MM.1S (cell line): ENCODE measurements at regions not wholly inside any gene's neighbourhood (a gene's known extent, or its start where the extent isn't known, plus 50 kb on each side); places are given as distances from the start of the nearest gene placed in this dataset.

Experiments
- DNase-seq: peaks from one replicate; pipeline ENCODE4 v3.0.0-alpha.2; 2015
- H2AFZ ChIP-seq: fragments of 300-600 bp; sonication (generic); 2 replicates; pipeline ENCODE4 v1.6.0; 2016; ENCODE audit warnings: antibody characterized with exemption, low read length
- H3F3A ChIP-seq: fragments of 300-600 bp; sonication (generic); 2 replicates; pipeline ENCODE4 v1.6.1; 2016; ENCODE audit warnings: mild to moderate bottlenecking, antibody characterized with exemption, low read length, moderate library complexity, mixed read lengths; ENCODE audit not compliant: insufficient read depth
- H3K27ac ChIP-seq: fragments of 300-600 bp; sonication (generic); 2 replicates; pipeline ENCODE4 v1.5.1; 2016; ENCODE audit warnings: mild to moderate bottlenecking, low read length
- H3K27me3 ChIP-seq: fragments of 300-600 bp; sonication (generic); replicated peaks from 2 replicates; pipeline ENCODE4 v1.6.0; 2016; ENCODE audit warnings: low read length; ENCODE audit not compliant: insufficient read depth
- H3K36me3 ChIP-seq: fragments of 300-600 bp; sonication (generic); replicated peaks from 2 replicates; pipeline ENCODE4 v1.6.1; 2016; ENCODE audit warnings: mild to moderate bottlenecking, low read length, mixed read lengths; ENCODE audit not compliant: insufficient read depth
- H3K4me1 ChIP-seq: fragments of 300-600 bp; sonication (generic); 2 replicates; pipeline ENCODE4 v1.6.1; 2016; ENCODE audit warnings: low read length, mixed read lengths
- H3K4me2 ChIP-seq: fragments of 300-600 bp; sonication (generic); 2 replicates; pipeline ENCODE4 v1.6.0; 2016; ENCODE audit warnings: low read depth, low read length
- H3K4me3 ChIP-seq: fragments of 300-600 bp; sonication (generic); 2 replicates; pipeline ENCODE4 v1.5.1; 2016; ENCODE audit warnings: low read length, mixed read lengths
- H3K79me2 ChIP-seq: fragments of 300-600 bp; sonication (generic); 2 replicates; pipeline ENCODE4 v1.6.1; 2016; ENCODE audit warnings: mixed run types, low read length, mixed read lengths
- H3K9ac ChIP-seq: fragments of 300-600 bp; sonication (generic); 2 replicates; pipeline ENCODE4 v1.6.1; 2016; ENCODE audit warnings: low read length, mixed read lengths
- H3K9me2 ChIP-seq: fragments of 300-600 bp; sonication (generic); replicated peaks from 2 replicates; pipeline ENCODE4 v1.6.1; 2016; ENCODE audit warnings: mild to moderate bottlenecking, low read length, mixed read lengths; ENCODE audit not compliant: insufficient read depth
- H3K9me3 ChIP-seq: fragments of 300-600 bp; sonication (generic); replicated peaks from 2 replicates; pipeline ENCODE4 v1.6.1; 2016; ENCODE audit warnings: mild to moderate bottlenecking, low read length, mixed read lengths; ENCODE audit not compliant: insufficient read depth
- H4K20me1 ChIP-seq: fragments of 300-600 bp; sonication (generic); 2 replicates; pipeline ENCODE4 v1.6.1; 2016; ENCODE audit warnings: mild to moderate bottlenecking, low read length, moderate library complexity, mixed read lengths; ENCODE audit not compliant: insufficient read depth
- CTCF ChIP-seq: fragments of 300-600 bp; sonication (generic); IDR thresholded peaks from 2 replicates; pipeline ENCODE4 v1.5.1; 2016; ENCODE audit warnings: antibody characterized with exemption, low read length, mixed read lengths
- EZH2 ChIP-seq: fragments of 300-600 bp; sonication (generic); optimal IDR thresholded peaks from 2 replicates; pipeline ENCODE3; 2017; ENCODE audit warnings: low read depth, mild to moderate bottlenecking, antibody characterized with exemption, low read length, mixed read lengths
- EZH2phosphoT487 ChIP-seq: fragments of 300-600 bp; sonication (generic); IDR thresholded peaks from 2 replicates; pipeline ENCODE4 v1.6.1; 2018; ENCODE audit warnings: antibody characterized with exemption, low read length

- Histone ChIP-seq H3K9ac (no peak overlapping the region), H3K27me3 (no peaks in the 10 kb centered on the region), H3K4me3 (no peak overlapping the region), H3K27ac (no peak overlapping the region), H3K4me1 (no peaks in the 10 kb centered on the region), H3F3A (no peaks in the 10 kb centered on the region), H4K20me1 (no peaks in the 10 kb centered on the region), H3K9me3 (no peaks in the 10 kb centered on the region), H3K4me2 (no peak overlapping the region), H3K36me3 (no peaks in the 10 kb centered on the region), H3K9me2 (no peaks in the 10 kb centered on the region), H3K79me2 (no peaks in the 10 kb centered on the region), H2AFZ (no peak overlapping the region)
- no peak for DNase-seq
- TF ChIP-seq EZH2phosphoT487 (no peak), EZH2 (no peak)
These were observed 336.4 kb upstream of the ZMIZ1 start for GRCh38 chr10:78732381-78732780.

GRCh38 chr10:78736926-78737630, 331.7 kb upstream of the ZMIZ1 start:
- Histone ChIP-seq H3K27ac (no peak overlapping the region), H3K9me2 (no peaks in the 10 kb centered on the region), H3K4me1 (no peaks in the 10 kb centered on the region), H3K9ac (no peak overlapping the region), H3K36me3 (no peaks in the 10 kb centered on the region), H3K4me2 (no peak overlapping the region), H4K20me1 (no peaks in the 10 kb centered on the region), H3K79me2 (no peaks in the 10 kb centered on the region), H3K27me3 (no peaks in the 10 kb centered on the region), H2AFZ (no peak overlapping the region), H3F3A (no peaks in the 10 kb centered on the region), H3K9me3 (no peaks in the 10 kb centered on the region), H3K4me3 (no peak overlapping the region)
- DNase-seq = no peak
- no peak for TF ChIP-seq EZH2
- no peak for TF ChIP-seq CTCF
- TF ChIP-seq EZH2phosphoT487 = no peak

GRCh38 chr10:78737883-78738856, 330.6 kb upstream of the ZMIZ1 start:
- no peak overlapping the region for H3K27ac ChIP-seq
- H4K20me1 ChIP-seq = no peaks in the 10 kb centered on the region
- no peaks in the 10 kb centered on the region for H3F3A ChIP-seq
- no peaks in the 10 kb centered on the region for H3K9me3 ChIP-seq
- no peaks in the 10 kb centered on the region for H3K9me2 ChIP-seq
- H3K4me1 ChIP-seq = no peaks in the 10 kb centered on the region
- H3K36me3 ChIP-seq = no peaks in the 10 kb centered on the region
- H2AFZ ChIP-seq = no peak overlapping the region
- H3K79me2 ChIP-seq = no peaks in the 10 kb centered on the region
- H3K4me3 ChIP-seq = no peak overlapping the region
- DNase-seq = no peak
- no peak overlapping the region for H3K4me2 ChIP-seq
- H3K27me3 ChIP-seq = no peaks in the 10 kb centered on the region
- no peak overlapping the region for H3K9ac ChIP-seq
- TF ChIP-seq CTCF (no peak), EZH2 (no peak), EZH2phosphoT487 (no peak)
